VCaP (cell line): ENCODE measurements at regions not wholly inside any gene's neighbourhood (a gene's known extent, or its start where the extent isn't known, plus 50 kb on each side); places are given as distances from the start of the nearest gene placed in this dataset.

Experiments
- H3K27ac ChIP-seq: fragments of 450-650 bp; 2 replicates; pipeline ENCODE4 v1.5.1; 2017
- TF ChIP-seq, protein P1 (sequence below): fragments of 450-650 bp; conservative IDR thresholded peaks from 2 replicates; pipeline ENCODE4 v1.5.1; 2017; ENCODE audit warnings: mild to moderate bottlenecking, moderate library complexity

DNA sequence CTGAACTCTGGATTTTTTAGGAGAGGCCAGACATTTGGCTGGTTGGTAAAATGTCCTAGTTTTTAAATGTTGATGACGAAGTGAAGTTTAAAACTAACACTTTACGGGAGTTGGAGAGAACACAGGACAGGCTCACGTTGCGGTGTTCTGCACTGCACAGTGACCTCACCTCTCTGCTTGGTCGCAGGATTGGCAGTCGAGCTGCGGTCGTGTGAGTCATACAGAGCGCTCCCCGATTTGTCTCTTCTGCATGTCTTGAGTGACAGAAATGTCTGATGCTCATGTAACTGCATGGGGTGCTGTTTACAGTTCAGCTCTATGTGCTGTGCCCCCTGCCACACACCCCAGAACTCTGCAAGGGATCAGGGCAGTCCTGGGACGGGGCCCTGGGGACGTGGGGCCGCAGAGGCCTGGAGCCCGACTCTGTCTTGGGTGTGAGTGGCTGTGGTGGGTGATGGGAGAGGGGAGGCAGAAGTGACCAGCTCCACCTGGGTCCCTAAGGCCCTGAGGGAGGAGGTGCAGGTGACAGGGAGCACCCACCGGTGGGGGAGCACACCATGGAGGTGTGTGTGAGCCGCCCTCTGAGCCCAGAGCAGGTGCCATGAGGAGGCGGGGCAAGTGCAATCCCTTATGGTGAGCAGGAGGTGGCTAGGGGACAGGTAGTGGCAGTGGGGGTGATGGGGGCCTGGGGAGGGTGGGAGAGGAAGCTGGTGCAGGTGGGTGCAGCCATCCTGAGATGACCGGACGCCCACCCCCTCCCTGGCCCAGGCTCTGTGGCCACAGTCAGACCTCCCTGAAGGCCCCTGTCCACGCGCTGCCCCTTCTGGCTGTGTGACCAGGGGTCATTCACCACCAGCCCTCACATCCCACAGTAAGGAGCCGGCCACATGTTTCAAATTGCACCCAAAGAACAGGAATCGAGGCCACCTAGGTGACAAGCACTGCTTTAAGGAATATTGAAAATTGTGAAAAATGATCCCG, 77.9 kb upstream of the ADRA2C start:
- TF ChIP-seq, protein P1, sequence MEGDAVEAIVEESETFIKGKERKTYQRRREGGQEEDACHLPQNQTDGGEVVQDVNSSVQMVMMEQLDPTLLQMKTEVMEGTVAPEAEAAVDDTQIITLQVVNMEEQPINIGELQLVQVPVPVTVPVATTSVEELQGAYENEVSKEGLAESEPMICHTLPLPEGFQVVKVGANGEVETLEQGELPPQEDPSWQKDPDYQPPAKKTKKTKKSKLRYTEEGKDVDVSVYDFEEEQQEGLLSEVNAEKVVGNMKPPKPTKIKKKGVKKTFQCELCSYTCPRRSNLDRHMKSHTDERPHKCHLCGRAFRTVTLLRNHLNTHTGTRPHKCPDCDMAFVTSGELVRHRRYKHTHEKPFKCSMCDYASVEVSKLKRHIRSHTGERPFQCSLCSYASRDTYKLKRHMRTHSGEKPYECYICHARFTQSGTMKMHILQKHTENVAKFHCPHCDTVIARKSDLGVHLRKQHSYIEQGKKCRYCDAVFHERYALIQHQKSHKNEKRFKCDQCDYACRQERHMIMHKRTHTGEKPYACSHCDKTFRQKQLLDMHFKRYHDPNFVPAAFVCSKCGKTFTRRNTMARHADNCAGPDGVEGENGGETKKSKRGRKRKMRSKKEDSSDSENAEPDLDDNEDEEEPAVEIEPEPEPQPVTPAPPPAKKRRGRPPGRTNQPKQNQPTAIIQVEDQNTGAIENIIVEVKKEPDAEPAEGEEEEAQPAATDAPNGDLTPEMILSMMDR: no peak
- no peak overlapping the region for H3K27ac ChIP-seq

DNA sequence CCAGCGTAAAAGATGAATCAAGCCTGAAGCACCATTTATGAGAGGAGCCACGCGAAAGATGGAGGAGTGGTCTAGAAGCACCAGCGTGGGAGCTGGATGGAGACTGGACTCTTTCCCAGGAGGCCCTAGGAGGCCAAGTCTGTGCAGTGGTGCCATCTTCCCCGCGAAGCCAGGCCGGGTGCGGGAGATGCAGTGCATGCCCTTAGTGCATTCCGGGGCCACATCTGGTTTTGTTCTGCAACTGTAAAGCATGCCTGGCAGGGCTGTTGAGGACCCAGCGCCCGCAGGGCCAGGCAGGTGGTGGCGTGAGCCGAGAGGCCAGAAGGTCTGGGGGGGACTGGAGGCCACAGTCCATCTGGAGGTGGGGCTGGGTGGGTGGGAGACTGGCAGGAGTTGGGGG, 78.6 kb upstream of the ADRA2C start:
- H3K27ac ChIP-seq: no peak overlapping the region
- TF ChIP-seq, protein P1: no peak

DNA sequence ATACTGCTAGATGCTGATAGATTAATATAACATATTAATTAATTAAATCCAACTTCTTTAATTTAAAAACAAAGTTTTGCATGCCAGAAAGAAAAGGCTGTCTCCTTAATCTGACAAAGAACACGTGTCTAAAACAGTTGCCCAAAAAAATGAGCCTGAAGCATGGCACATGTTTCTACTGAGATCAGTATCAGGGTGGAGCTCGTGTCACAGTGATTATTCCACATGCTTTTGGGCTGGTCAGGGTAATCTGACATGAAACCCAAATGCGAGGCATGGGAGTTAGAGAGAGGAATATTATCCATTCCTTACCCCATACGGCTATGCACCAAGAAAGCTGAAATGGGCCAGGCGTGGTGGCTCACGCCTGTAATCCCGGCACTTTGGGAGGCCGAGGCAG, 79.4 kb upstream of the ADRA2C start:
- TF ChIP-seq, protein P1: no peak

DNA sequence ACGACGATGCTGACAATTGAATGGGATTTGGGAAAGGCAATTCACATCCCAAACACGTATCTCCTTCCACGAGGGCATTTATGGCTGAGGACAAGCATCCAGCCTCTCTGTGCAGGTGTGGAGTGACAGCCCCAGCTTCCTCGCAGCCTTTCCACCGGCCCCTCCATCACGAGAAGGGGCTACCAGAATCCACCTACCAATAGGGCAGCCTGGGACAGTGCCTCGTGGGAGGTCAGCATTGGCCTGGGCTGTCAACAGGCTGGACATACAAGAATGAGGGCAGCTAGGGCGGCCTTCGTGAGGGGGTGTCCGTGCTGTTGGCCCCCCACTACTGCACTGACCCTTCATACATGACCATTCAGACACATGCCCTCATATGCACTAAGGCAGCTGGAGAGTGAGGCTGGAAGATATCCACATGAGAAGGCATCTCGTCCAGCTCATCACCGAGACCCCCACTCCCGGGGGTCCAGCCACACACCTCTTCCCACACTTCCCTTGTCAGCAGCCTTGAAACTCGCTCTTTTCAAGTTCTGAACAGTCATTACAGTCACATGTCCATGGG, 81.0 kb upstream of the ADRA2C start:
- TF ChIP-seq, protein P1: no peak

More for the DNA sequence above, 79.4 kb upstream of the ADRA2C start:
- H3K27ac ChIP-seq: no peak overlapping the region

DNA sequence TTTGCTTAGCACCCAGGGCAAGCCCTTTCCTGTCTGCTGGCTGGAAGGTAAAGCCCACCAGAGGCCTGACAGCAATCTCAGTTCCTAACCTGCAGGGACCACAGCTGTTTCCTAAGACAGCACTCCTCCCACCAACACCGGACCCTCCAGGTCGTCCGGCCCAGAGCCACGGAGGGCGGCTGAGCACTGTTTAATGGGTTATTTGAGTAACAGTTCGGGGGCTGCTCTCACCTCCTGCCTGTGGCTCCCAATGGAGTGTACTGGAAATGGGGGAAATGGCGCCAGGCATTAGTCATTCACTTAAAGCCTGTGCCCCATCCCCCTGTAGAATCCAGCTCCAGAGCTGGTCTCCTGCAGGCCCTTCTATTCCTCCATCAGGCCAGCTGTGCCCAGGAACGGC, 81.6 kb upstream of the ADRA2C start:
- no peak overlapping the region for H3K27ac ChIP-seq
- TF ChIP-seq, protein P1: no peak

More for the DNA sequence above, 81.0 kb upstream of the ADRA2C start:
- H3K27ac ChIP-seq: no peak overlapping the region

DNA sequence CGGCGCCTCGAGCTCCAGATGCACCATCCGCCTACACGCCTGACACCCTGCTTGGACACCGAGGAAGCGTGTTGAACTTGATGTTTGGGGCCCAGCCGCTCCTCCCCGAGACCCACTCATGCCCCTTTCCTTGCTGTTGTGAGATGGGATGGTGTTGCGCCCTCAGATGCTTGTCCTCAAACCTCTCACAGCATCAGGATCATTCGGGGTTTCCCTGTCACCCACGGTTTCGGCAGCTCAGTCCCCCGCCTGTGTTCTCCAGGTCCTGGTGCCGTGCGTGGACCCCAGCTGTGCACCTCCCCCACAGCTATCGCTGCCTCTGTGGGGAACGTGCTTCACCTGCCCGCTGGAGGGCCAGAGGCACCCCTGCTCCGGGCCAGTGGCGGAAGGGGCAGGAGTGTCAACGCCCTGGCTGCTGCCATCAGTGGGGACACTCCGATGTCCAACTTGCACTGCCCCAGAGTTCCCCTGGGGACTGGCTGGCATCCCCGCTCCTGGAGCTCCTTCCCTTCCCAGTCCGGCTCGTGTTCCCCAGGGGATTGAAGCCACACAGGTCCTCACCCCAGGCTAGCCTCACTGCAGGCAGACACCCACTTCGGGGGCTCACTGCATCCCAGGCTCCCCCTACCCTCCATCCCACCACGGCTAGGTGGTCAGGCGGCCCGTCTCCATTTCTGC, 82.3 kb upstream of the ADRA2C start:
- TF ChIP-seq, protein P1: no peak
- no peak overlapping the region for H3K27ac ChIP-seq

DNA sequence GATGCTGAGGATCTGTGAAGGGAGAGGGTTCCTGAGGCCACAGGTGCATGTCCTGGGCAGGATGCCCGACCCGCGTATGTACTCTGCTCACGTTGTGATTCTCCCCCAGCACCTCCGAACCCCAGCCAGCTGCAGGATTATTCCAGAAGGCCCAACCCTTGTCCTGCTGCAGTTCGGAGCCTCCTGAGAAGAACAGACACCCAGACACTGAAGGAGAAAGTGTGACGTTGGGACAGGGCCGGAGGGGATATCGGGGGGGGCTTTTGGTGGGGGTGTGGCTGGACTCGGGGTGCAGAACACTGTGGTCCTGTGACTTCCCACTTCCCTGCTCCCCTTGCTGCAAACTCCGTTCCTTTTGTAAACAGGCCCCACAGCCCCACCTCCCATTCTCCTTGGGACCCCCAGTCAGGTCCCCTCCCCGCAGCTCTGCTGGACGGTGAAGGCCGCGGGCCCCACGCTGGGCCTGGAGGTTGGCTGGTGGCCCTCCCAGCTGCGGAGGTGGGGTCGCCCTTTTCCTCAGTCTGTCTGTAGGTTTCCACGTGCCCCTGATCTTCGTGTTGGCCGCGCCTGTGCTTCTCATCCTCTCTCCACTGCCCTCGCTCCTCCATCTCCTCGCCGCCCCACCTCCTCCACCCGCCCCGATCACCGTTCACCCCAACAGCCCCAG, 83.0 kb upstream of the ADRA2C start:
- no peak overlapping the region for H3K27ac ChIP-seq
- TF ChIP-seq, protein P1: no peak
